ENCODE measurements at regions not wholly inside any gene's neighbourhood (a gene's known extent, or its start where the extent isn't known, plus 50 kb on each side); places are given as distances from the start of the nearest gene placed in this dataset.
"Not testable (repeated sequence)": the region's sequence is repeated elsewhere in the genome, so short reads cannot be mapped to it uniquely, and the experiment has no call there.

GRCh38 chr7:125445836-125446235 is 516.2 kb upstream of the POT1 start:
- DNase-seq = no peak

- no peak for DNase-seq
Measured at GRCh38 chr7:125444864-125445263, 515.2 kb upstream of the POT1 start.

- DNase-seq = no peak
Measured at GRCh38 chr7:125436220-125436619, 506.6 kb upstream of the POT1 start.

GRCh38 chr7:125431349-125431748 is 501.7 kb upstream of the POT1 start:
- no peak for DNase-seq

- DNase-seq = no peak
Measured at GRCh38 chr7:125430013-125430412, 500.4 kb upstream of the POT1 start.

GRCh38 chr7:125427676-125428075 is 498.1 kb upstream of the POT1 start:
- DNase-seq = no peak

GRCh38 chr7:125425506-125425905 is 495.9 kb upstream of the POT1 start:
- DNase-seq = no peak

GRCh38 chr7:125424721-125425120 is 495.1 kb upstream of the POT1 start:
- DNase-seq = no peak

GRCh38 chr7:125423458-125424155 is 494.0 kb upstream of the POT1 start:
- no peak for DNase-seq

GRCh38 chr7:125421407-125421806 is 491.8 kb upstream of the POT1 start:
- not testable (repeated sequence) for DNase-seq

- DNase-seq = no peak
Measured at GRCh38 chr7:125412890-125413665, 483.5 kb upstream of the POT1 start.

GRCh38 chr7:125409921-125410320 is 480.3 kb upstream of the POT1 start:
- no peak for DNase-seq

- DNase-seq = no peak
Measured at GRCh38 chr7:125406111-125406510, 476.5 kb upstream of the POT1 start.

- no peak for DNase-seq
Measured at GRCh38 chr7:125399408-125399807, 469.8 kb upstream of the POT1 start.

- DNase-seq = no peak
Measured at GRCh38 chr7:125396466-125397151, 467.0 kb upstream of the POT1 start.

- no peak for DNase-seq
Measured at GRCh38 chr7:125391921-125392320, 462.3 kb upstream of the POT1 start.

GRCh38 chr7:125390981-125391380 is 461.4 kb upstream of the POT1 start:
- no peak for DNase-seq

GRCh38 chr7:125386211-125386610 is 456.6 kb upstream of the POT1 start:
- no peak for DNase-seq

GRCh38 chr7:125383324-125383723 is 453.7 kb upstream of the POT1 start:
- DNase-seq = no peak

- DNase-seq = no peak
Measured at GRCh38 chr7:125382401-125382800, 452.8 kb upstream of the POT1 start.

- peak; percentile 14 for DNase-seq
Measured at GRCh38 chr7:125375942-125376341, 446.3 kb upstream of the POT1 start.

GRCh38 chr7:125370502-125370901 is 440.9 kb upstream of the POT1 start:
- DNase-seq = no peak

- DNase-seq = no peak
Measured at GRCh38 chr7:125363873-125364272, 434.2 kb upstream of the POT1 start.
